Urothelium cell line (cell line): ENCODE measurements at regions not wholly inside any gene's neighbourhood (a gene's known extent, or its start where the extent isn't known, plus 50 kb on each side); places are given as distances from the start of the nearest gene placed in this dataset.
A peak's percentile ranks its signal among the peaks of the same experiment; 100 is the strongest.
"Not testable (repeated sequence)": the region's sequence is repeated elsewhere in the genome, so short reads cannot be mapped to it uniquely, and the experiment has no call there.

ENCODE experiments used
- DNase-seq: peaks from one replicate; pipeline ENCODE4 v3.0.0; 2011; ENCODE audit warnings: low spot score, mixed read lengths
- FAIRE-seq: peaks from 2 replicates; lab custom pipeline; 2011; peaks lifted over from hg19 to GRCh38; lab: Jason Lieb, UNC

- no peak for FAIRE-seq
Observed at GRCh38 chr6:165854061-165854862, 191.2 kb upstream of the PDE10A start.

GRCh38 chr6:165852676-165853075 lies 189.6 kb upstream of the PDE10A start:
- no peak for DNase-seq
- FAIRE-seq: no peak

More at GRCh38 chr6:165854061-165854862, 191.2 kb upstream of the PDE10A start:
- DNase-seq: no peak

- no peak for FAIRE-seq
- DNase-seq: peak; percentile 68
Observed at GRCh38 chr6:165850434-165851019, 187.5 kb upstream of the PDE10A start.

DNA sequence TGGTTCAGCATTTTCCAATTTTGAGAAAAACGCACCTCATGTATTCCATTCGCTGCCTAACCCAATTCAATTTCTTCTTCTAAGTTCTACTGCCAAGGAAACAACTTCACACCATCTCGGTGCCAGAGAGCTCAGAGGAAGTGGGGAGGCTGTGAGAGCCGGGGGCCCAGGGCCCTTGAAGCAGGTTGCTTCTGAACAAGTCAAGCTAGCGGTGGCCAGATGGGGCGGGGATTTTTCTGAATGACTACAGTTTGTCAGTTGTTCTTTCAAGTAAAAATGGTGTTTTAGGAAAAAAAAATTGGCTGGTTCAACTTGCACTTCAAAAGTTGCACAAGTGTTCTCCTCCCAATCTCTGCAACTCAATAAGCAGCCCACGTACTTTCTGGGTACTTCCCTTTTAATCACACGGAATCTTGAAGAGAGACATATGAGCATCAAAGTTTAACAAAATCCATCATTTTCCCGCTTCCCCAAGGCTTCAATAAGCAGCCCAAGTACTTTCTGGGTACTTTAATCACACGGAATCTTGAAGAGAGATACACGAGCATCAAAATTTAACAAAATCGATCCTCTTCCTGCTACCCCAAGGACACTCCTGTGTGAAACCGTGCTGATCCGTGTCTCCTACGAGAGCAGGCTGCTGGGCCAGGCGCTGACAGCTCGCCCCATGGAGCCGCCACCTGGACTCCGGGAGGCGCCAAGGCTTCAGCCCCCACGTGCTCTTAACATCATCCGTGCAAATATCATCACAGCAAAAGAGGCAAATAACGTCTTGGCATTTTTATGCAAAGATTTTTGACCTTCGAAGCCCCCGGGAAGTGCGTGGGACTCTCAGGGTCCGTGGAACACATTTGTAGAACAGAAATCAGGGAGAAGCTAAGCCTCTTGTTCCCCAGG lies 186.7 kb upstream of the PDE10A start:
- FAIRE-seq: no peak
- no peak for DNase-seq

- DNase-seq (no peak), FAIRE-seq (no peak)
Observed at GRCh38 chr6:165848086-165848426, 185.0 kb upstream of the PDE10A start.

DNA sequence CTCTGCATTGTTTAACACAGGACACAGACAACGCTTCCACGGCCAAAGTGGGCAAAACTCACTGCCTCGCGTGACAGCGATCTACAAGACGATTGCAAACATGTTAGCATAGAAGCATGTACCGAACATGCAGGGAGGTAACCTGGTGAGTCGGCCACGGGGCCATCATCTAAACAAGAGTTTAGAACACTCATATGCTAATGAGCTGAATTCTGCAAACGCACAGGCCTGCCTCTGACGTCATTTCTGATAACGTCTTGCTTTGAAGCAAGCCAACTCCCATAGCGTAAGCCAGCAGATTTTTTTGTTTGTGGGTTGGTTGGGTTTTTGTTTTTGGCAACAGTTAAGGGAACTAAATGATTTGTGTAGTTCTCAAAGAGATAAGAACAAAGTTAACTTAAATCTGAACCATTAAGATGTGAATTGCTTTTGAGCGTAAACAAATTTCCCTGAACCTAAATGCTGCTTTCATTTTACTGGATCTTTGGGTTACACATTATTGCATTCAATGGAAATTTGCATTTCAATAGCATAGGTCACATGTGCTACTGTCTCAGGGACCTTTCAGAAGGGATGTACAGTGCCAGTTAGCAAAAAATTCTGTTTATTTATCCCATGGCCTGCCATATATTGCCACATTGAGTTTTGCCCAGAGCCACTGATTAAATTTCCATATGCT lies 184.5 kb upstream of the PDE10A start:
- FAIRE-seq (no peak), DNase-seq (no peak)

GRCh38 chr6:165846123-165846966 lies 183.3 kb upstream of the PDE10A start:
- peak; percentile 30 for DNase-seq
- FAIRE-seq: no peak

GRCh38 chr6:165845493-165845892 lies 182.5 kb upstream of the PDE10A start:
- FAIRE-seq: no peak
- DNase-seq: no peak

GRCh38 chr6:165844801-165845364 lies 181.8 kb upstream of the PDE10A start:
- no peak for FAIRE-seq
- no peak for DNase-seq

GRCh38 chr6:165844232-165844631 lies 181.2 kb upstream of the PDE10A start:
- DNase-seq (no peak), FAIRE-seq (no peak)

- no peak for DNase-seq
- FAIRE-seq: no peak
Observed at GRCh38 chr6:165843568-165844113, 180.6 kb upstream of the PDE10A start.

DNA sequence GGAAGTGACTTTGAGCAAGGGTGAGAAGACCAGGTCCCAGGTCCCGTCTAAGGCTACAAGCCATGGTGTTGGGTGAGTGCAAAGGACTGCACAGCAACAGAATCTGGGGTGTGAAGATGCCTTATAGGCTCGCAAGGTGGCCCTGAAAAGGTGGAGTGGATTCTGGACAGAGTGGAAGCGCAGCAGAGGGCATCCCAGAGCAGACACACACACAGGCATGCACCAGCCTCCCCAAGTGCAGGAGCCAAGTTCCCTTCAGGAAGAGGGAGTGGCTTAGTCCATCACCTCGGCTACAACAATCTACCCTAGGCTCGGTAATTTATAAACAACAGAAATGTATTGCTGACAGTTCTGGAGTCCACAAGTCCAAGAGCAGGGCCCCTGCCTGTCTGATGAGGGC lies 180.1 kb upstream of the PDE10A start:
- DNase-seq: no peak
- no peak for FAIRE-seq

GRCh38 chr6:165842281-165842936 lies 179.4 kb upstream of the PDE10A start:
- DNase-seq (no peak), FAIRE-seq (no peak)

GRCh38 chr6:165841153-165841558 lies 178.1 kb upstream of the PDE10A start:
- DNase-seq: no peak
- FAIRE-seq: no peak

GRCh38 chr6:165837948-165838745 lies 175.1 kb upstream of the PDE10A start:
- DNase-seq (no peak), FAIRE-seq (no peak)

- FAIRE-seq, DNase-seq: not testable (repeated sequence)
Observed at GRCh38 chr6:165836648-165837047, 173.6 kb upstream of the PDE10A start.

DNA sequence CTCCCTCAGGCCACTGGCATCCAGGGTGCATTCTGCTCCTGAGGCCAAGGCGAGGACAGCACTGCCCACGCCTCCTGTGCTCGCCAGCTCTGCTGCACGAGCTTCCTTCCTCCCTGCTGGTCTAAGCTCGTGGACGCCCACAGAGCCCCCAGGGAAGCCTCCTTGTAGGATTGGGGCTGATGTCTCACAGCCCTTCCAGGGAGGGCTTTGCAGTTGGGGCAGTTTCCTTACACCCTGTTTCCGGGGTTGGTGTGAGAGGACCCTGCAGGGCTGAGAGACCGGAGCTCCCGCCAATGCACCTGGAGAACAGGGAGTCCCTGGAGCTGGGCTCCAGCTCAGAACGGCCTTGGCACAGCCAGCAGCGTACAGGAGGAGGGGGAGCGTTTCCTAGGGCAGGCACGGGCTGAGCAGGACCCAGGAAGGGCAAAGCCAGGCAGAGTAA lies 172.4 kb upstream of the PDE10A start:
- DNase-seq (no peak), FAIRE-seq (no peak)

GRCh38 chr6:165834613-165835259 lies 171.7 kb upstream of the PDE10A start:
- DNase-seq (peak; percentile 82), FAIRE-seq (no peak)
